ENCODE measurements at regions not wholly inside any gene's neighbourhood (a gene's known extent, or its start where the extent isn't known, plus 50 kb on each side); places are given as distances from the start of the nearest gene placed in this dataset.

GRCh38 chr9:90489066-90489465 is 153.6 kb downstream of the DIRAS2 start:
- POLR2A ChIA-PET: no interaction called here
- no peak overlapping the region for H3K27ac ChIP-seq (ENCODE audit: extremely low read depth, low read depth, low read length)
- H3K4me1 ChIP-seq (ENCODE audit: control insufficient read depth, insufficient read depth, low read length): no peaks in the 10 kb centered on the region
- CTCF ChIA-PET: no interaction called here
- H3K4me3 ChIP-seq (ENCODE audit: low read depth, low read length): no peak overlapping the region
- TF ChIP-seq ZEB2 (tag by site-specific recombination; IDR thresholded peaks at IDR 0.05) (no peak), ZSCAN23 (tag by site-specific recombination; IDR thresholded peaks at IDR 0.05) (no peak), ZNF214 (tag by site-specific recombination; IDR thresholded peaks at IDR 0.05; ENCODE audit: borderline replicate concordance) (no peak), ZNF311 (tag by site-specific recombination; IDR thresholded peaks at IDR 0.05; ENCODE audit: borderline replicate concordance) (no peak), ZBTB1 (tag by site-specific recombination; IDR thresholded peaks at IDR 0.05) (no peak), ZNF138 (tag by site-specific recombination; IDR thresholded peaks at IDR 0.05; ENCODE audit: borderline replicate concordance) (no peak), GLIS2 (tag by site-specific recombination; IDR thresholded peaks at IDR 0.05) (no peak), ZNF10 (tag by site-specific recombination; IDR thresholded peaks at IDR 0.05) (no peak), ZNF768 (tag by site-specific recombination; IDR thresholded peaks at IDR 0.05) (no peak), ZNF157 (tag by site-specific recombination; IDR thresholded peaks at IDR 0.05) (no peak), ZNF776 (tag by site-specific recombination; IDR thresholded peaks at IDR 0.05; ENCODE audit: borderline replicate concordance) (no peak), ZNF560 (tag by site-specific recombination; IDR thresholded peaks at IDR 0.05; ENCODE audit: borderline replicate concordance) (no peak), KLF8 (tag by site-specific recombination; IDR thresholded peaks at IDR 0.05) (no peak), ZNF658 (tag by site-specific recombination; IDR thresholded peaks at IDR 0.05) (no peak)
- no peaks in the 10 kb centered on the region for H3K9me3 ChIP-seq (ENCODE audit: control insufficient read depth, insufficient read depth, low read depth, low read length)
- H3K36me3 ChIP-seq (ENCODE audit: control insufficient read depth in 2 of 2, insufficient read depth in 1 of 2, low read length in 2 of 2): no peaks in the 10 kb centered on the region

- CTCF ChIA-PET: no interaction called here
- no peak overlapping the region for H3K27ac ChIP-seq (ENCODE audit: extremely low read depth, low read depth, low read length)
- H3K9me3 ChIP-seq (ENCODE audit: control insufficient read depth, insufficient read depth, low read depth, low read length): no peaks in the 10 kb centered on the region
- no peaks in the 10 kb centered on the region for H3K36me3 ChIP-seq (ENCODE audit: control insufficient read depth in 2 of 2, insufficient read depth in 1 of 2, low read length in 2 of 2)
- POLR2A ChIA-PET: interaction anchor here (1.4 kb wide), 1 partner anchor 66 kb away, joined by 3 read pairs; no protein-coding TSS in a partner anchor
- H3K4me1 ChIP-seq (ENCODE audit: control insufficient read depth, insufficient read depth, low read length): no peaks in the 10 kb centered on the region
- no peak overlapping the region for H3K4me3 ChIP-seq (ENCODE audit: low read depth, low read length)
- no peak for TF ChIP-seq ZEB2 (tag by site-specific recombination; IDR thresholded peaks at IDR 0.05)
- no peak for TF ChIP-seq KLF1 (tag by site-specific recombination; IDR thresholded peaks at IDR 0.05)
- TF ChIP-seq ZNF513 (tag by site-specific recombination; IDR thresholded peaks at IDR 0.05): no peak
- no peak for TF ChIP-seq TSHZ1 (tag by site-specific recombination; IDR thresholded peaks at IDR 0.05; ENCODE audit: borderline replicate concordance)
- no peak for TF ChIP-seq ZNF121 (tag by site-specific recombination; IDR thresholded peaks at IDR 0.05)
- no peak for TF ChIP-seq ZNF211 (tag by site-specific recombination; IDR thresholded peaks at IDR 0.05; ENCODE audit: low read depth)
- TF ChIP-seq GLI4 (tag by site-specific recombination; IDR thresholded peaks at IDR 0.05): no peak
- no peak for TF ChIP-seq ZNF350 (tag by site-specific recombination; IDR thresholded peaks at IDR 0.05)
- no peak for TF ChIP-seq PRDM2 (tag by site-specific recombination; IDR thresholded peaks at IDR 0.05; ENCODE audit: borderline replicate concordance)
- no peak for TF ChIP-seq GLIS1 (tag by site-specific recombination; IDR thresholded peaks at IDR 0.05)
- TF ChIP-seq SCRT1 (tag by site-specific recombination; IDR thresholded peaks at IDR 0.05; ENCODE audit: borderline replicate concordance): no peak
- no peak for TF ChIP-seq ZNF791 (tag by site-specific recombination; IDR thresholded peaks at IDR 0.05)
These were observed 142.9 kb downstream of the DIRAS2 start for GRCh38 chr9:90499761-90500160.
